GM23338 (cell line): ENCODE measurements at regions not wholly inside any gene's neighbourhood (a gene's known extent, or its start where the extent isn't known, plus 50 kb on each side); places are given as distances from the start of the nearest gene placed in this dataset.

ENCODE experiments used
- ATAC-seq: fragments of 200-7000 bp; cut with Tn5 transposase; 3 replicates; pipeline ENCODE4 v1.9.1; 2020
- DNase-seq: peaks from one replicate; pipeline ENCODE4 v3.0.0-alpha.2; 2015; ENCODE audit warnings: low spot score
- H2AFZ ChIP-seq: fragments of 200-600 bp; sonication (generic); 2 replicates; pipeline ENCODE4 v1.8.0; 2016; ENCODE audit warnings: antibody characterized with exemption, mild to moderate bottlenecking, moderate library complexity
- H3F3A ChIP-seq: fragments of 200-600 bp; sonication (generic); replicated peaks from 2 replicates; pipeline ENCODE4 v1.8.0; 2017; ENCODE audit warnings: antibody characterized with exemption, mixed run types, low read depth
- H3K27ac ChIP-seq: fragments of 200-600 bp; sonication (generic); 2 replicates; pipeline ENCODE4 v1.6.1; 2016; ENCODE audit warnings: low read depth
- H3K27me3 ChIP-seq: fragments of 200-600 bp; sonication (generic); 2 replicates; pipeline ENCODE4 v1.8.0; 2016; ENCODE audit warnings: mild to moderate bottlenecking, mixed run types, moderate library complexity; ENCODE audit not compliant: insufficient read depth
- H3K36me3 ChIP-seq: fragments of 200-600 bp; sonication (generic); 2 replicates; pipeline ENCODE4 v1.8.0; 2016; ENCODE audit warnings: mild to moderate bottlenecking; ENCODE audit not compliant: insufficient read depth
- H3K4me1 ChIP-seq: fragments of 200-600 bp; sonication (generic); 2 replicates; pipeline ENCODE4 v1.8.0; 2016; ENCODE audit warnings: mild to moderate bottlenecking, moderate library complexity; ENCODE audit not compliant: insufficient read depth
- H3K4me2 ChIP-seq: fragments of 200-600 bp; sonication (generic); 2 replicates; pipeline ENCODE4 v1.7.1; 2017; ENCODE audit warnings: mixed run types
- H3K4me3 ChIP-seq: fragments of 200-600 bp; sonication (generic); 2 replicates; pipeline ENCODE4 v1.6.1; 2016; ENCODE audit warnings: mixed run types
- H3K79me2 ChIP-seq: fragments of 200-600 bp; sonication (generic); replicated peaks from 2 replicates; pipeline ENCODE4 v1.8.0; 2017; ENCODE audit warnings: mild to moderate bottlenecking; ENCODE audit not compliant: insufficient read depth
- H3K9me2 ChIP-seq: fragments of 200-600 bp; sonication (generic); 2 replicates; pipeline ENCODE4 v1.8.0; 2017; ENCODE audit not compliant: insufficient read depth
- H4K20me1 ChIP-seq: fragments of 200-600 bp; sonication (generic); replicated peaks from 2 replicates; pipeline ENCODE4 v1.8.0; 2017; ENCODE audit warnings: mild to moderate bottlenecking; ENCODE audit not compliant: insufficient read depth
- H3K27ac Mint-ChIP-seq: 2 replicates; pipeline ENCODE4 v1.8.0; 2020; ENCODE audit warnings: inconsistent platforms, mild to moderate bottlenecking, moderate library complexity, mixed read lengths
- H3K27me3 Mint-ChIP-seq: 3 replicates; pipeline ENCODE4 v1.8.0; 2022; ENCODE audit warnings: low read depth, mild to moderate bottlenecking, moderate library complexity, mixed read lengths, inconsistent platforms; ENCODE audit not compliant: insufficient read depth, poor library complexity
- H3K36me3 Mint-ChIP-seq: 3 replicates; pipeline ENCODE4 v1.8.0; 2021; ENCODE audit warnings: low read depth, mild to moderate bottlenecking, inconsistent platforms, moderate library complexity, mixed read lengths
- H3K4me1 Mint-ChIP-seq: 3 replicates; pipeline ENCODE4 v1.8.0; 2020; ENCODE audit warnings: mild to moderate bottlenecking, inconsistent platforms, mixed read lengths
- H3K4me3 Mint-ChIP-seq: 3 replicates; pipeline ENCODE4 v1.8.0; 2021; ENCODE audit warnings: moderate library complexity, mild to moderate bottlenecking, inconsistent platforms, mixed read lengths
- H3K9me3 Mint-ChIP-seq: 3 replicates; pipeline ENCODE4 v1.8.0; 2020; ENCODE audit warnings: moderate library complexity, mild to moderate bottlenecking, inconsistent platforms, mixed read lengths
- CREB1 ChIP-seq: fragments of 250-450 bp; sonication (Bioruptor Pico); IDR thresholded peaks from 2 replicates; pipeline ENCODE4 v1.5.0; 2020; ENCODE audit warnings: low read depth, mild to moderate bottlenecking, moderate library complexity
- CTCF ChIP-seq, 2 experiments: fragments of 200-600 bp in 1 of 2; sonication (generic) in 1 of 2; conservative IDR thresholded peaks; 2 replicates each; pipeline versions ENCODE4 v1.5.1 to v1.6.1; 2016 to 2017; ENCODE audit warnings: antibody characterized with exemption in 2 of 2, low read depth in 2 of 2, mild to moderate bottlenecking in 2 of 2, moderate library complexity in 1 of 2
- ETS1 ChIP-seq: IDR thresholded peaks from 2 replicates; pipeline ENCODE4 v1.6.1; 2016; ENCODE audit warnings: antibody characterized with exemption
- EZH2 ChIP-seq: fragments of 200-600 bp; sonication (generic); IDR thresholded peaks from one replicate; pipeline ENCODE4 v1.8.0; 2017; ENCODE audit warnings: antibody characterized with exemption, mild to moderate bottlenecking, low read depth; ENCODE audit not compliant: unreplicated experiment
- EZH2phosphoT487 ChIP-seq: fragments of 200-600 bp; sonication (generic); IDR thresholded peaks from one replicate; pipeline ENCODE4 v1.8.1; 2018; ENCODE audit warnings: antibody characterized with exemption; ENCODE audit not compliant: unreplicated experiment
- JUNB ChIP-seq: IDR thresholded peaks from one replicate; pipeline ENCODE4 v1.6.1; 2016; ENCODE audit warnings: antibody characterized with exemption; ENCODE audit not compliant: unreplicated experiment
- NANOG ChIP-seq: IDR thresholded peaks from 2 replicates; pipeline ENCODE4 v1.6.1; 2016; ENCODE audit warnings: antibody characterized with exemption, borderline replicate concordance
- POLR2AphosphoS5 ChIP-seq: IDR thresholded peaks from 2 replicates; pipeline ENCODE4 v1.6.1; 2016; ENCODE audit warnings: antibody characterized with exemption, low read depth
- REST ChIP-seq: IDR thresholded peaks from one replicate; pipeline ENCODE4 v1.6.1; 2018; ENCODE audit warnings: antibody characterized with exemption; ENCODE audit not compliant: unreplicated experiment
- STAT1 ChIP-seq: IDR thresholded peaks from one replicate; pipeline ENCODE4 v1.6.1; 2016; ENCODE audit warnings: antibody characterized with exemption; ENCODE audit not compliant: unreplicated experiment
- ZNF114 ChIP-seq: fragments of 250-450 bp; sonication (Bioruptor Pico); IDR thresholded peaks from 2 replicates; pipeline ENCODE4 v1.5.0; 2020; ENCODE audit warnings: mild to moderate bottlenecking, moderate library complexity
- ZNF331 ChIP-seq: fragments of 250-450 bp; sonication (Bioruptor Pico); IDR thresholded peaks from 2 replicates; pipeline ENCODE4 v1.5.0; 2020; ENCODE audit warnings: low read depth, mild to moderate bottlenecking, moderate library complexity
- ZNF462 ChIP-seq: fragments of 250-450 bp; sonication (Bioruptor Pico); IDR thresholded peaks from 2 replicates; pipeline ENCODE4 v1.5.0; 2020; ENCODE audit warnings: mild to moderate bottlenecking, moderate library complexity

- Histone ChIP-seq H3K4me2 (no peak overlapping the region), H2AFZ (no peak overlapping the region), H3K4me1 (0 out of 2 replicates have a peak, but pooled peaks cover 2% of the 10 kb centered on the region), H3K4me3 (no peak overlapping the region), H3F3A (no peaks in the 10 kb centered on the region), H3K36me3 (no peaks in the 10 kb centered on the region), H3K9me2 (no peaks in the 10 kb centered on the region), H4K20me1 (no peaks in the 10 kb centered on the region), H3K27ac (no peak overlapping the region), H3K27me3 (no peaks in the 10 kb centered on the region), H3K79me2 (peaks cover 24% of the 10 kb centered on the region)
- Mint-ChIP-seq H3K9me3 (no peaks in the 10 kb centered on the region), H3K27ac (no peak overlapping the region), H3K4me1 (peaks cover 3% of the 10 kb centered on the region; the same call in 2 of the 3 replicates), H3K4me3 (no peak overlapping the region), H3K36me3 (peaks cover 17% of the 10 kb centered on the region), H3K27me3 (no peaks in the 10 kb centered on the region)
- no peak for DNase-seq
- TF ChIP-seq CTCF (conservative IDR thresholded peaks at IDR 0.05; ENCODE audit: low read depth in 2 of 2) (no peak), ZNF114 (CRISPR knock-in tag) (no peak), EZH2 (no peak), STAT1 (no peak), JUNB (no peak), POLR2AphosphoS5 (no peak), CREB1 (CRISPR knock-in tag) (no peak), NANOG (no peak), ETS1 (no peak), ZNF331 (no peak), REST (no peak), ZNF462 (CRISPR knock-in tag) (no peak), EZH2phosphoT487 (no peak)
- ATAC-seq = no peak
Measured at GRCh38 chr4:182155806-182156205, 87.4 kb upstream of the TENM3 start.
